Activated T-helper 1 cell treated with anti-CD3 and anti-CD28 coated beads, Interleukin-12 subunit alpha, Interleukin-12 subunit beta, Interleukin-2, Interleukin-4 antibody, amounts not matched to agents 30 ng/mL and 10 ng/mL and 1 ng/mL, durations not matched to agents 14 hours and 24 hours and 36 hours (primary cell): ENCODE measurements at regions not wholly inside any gene's neighbourhood (a gene's known extent, or its start where the extent isn't known, plus 50 kb on each side); places are given as distances from the start of the nearest gene placed in this dataset.
"Not testable (repeated sequence)": the region's sequence is repeated elsewhere in the genome, so short reads cannot be mapped to it uniquely, and the experiment has no call there.

Source experiments
- DNase-seq: peaks from one replicate; pipeline ENCODE4 v3.0.0; 2021; ENCODE audit warnings: low spot score
- H3K27ac Mint-ChIP-seq: one replicate; pipeline ENCODE4 v1.8.0; 2021; ENCODE audit warnings: mild to moderate bottlenecking, mixed read lengths
- H3K27me3 Mint-ChIP-seq: one replicate; pipeline ENCODE4 v1.8.0; 2022; ENCODE audit warnings: mild to moderate bottlenecking, moderate library complexity, mixed read lengths; ENCODE audit not compliant: insufficient read depth
- H3K36me3 Mint-ChIP-seq: one replicate; pipeline ENCODE4 v1.8.0; 2021; ENCODE audit warnings: low read depth, mixed read lengths
- H3K4me1 Mint-ChIP-seq: one replicate; pipeline ENCODE4 v1.8.0; 2021; ENCODE audit warnings: low read depth, mixed read lengths
- H3K4me3 Mint-ChIP-seq: one replicate; pipeline ENCODE4 v1.8.0; 2021; ENCODE audit warnings: mild to moderate bottlenecking, moderate library complexity, mixed read lengths
- H3K9me3 Mint-ChIP-seq: one replicate; pipeline ENCODE4 v1.8.0; 2021; ENCODE audit warnings: mixed read lengths
- intact Hi-C: fragments of 100-400 bp; cut with micrococcal nuclease; formaldehyde crosslinking; loops from one replicate; pipeline ENCODE4 v1.15.1; 2024

DNA sequence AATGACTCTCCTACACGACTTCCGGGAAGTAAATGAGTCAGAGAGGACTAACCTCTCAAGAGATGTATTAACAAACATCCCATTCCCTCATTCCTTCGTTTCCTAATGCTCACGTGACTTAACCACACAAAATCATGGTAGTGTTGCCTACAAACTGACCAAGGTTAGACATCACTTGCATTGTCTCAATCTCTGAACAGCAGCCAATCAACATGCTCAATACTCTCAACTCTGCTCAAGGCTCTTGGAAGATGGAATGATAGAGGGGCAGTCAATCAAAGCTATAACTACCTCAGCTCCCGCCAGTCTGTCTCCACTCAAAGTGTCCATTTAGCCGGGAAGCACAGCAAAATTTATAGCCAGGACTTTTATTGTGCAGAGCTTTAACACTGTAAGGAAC lies 143.8 kb upstream of the PIK3R1 start:
- no peaks in the 10 kb centered on the region for H3K36me3 Mint-ChIP-seq
- H3K9me3 Mint-ChIP-seq: peaks cover 5% of the 10 kb centered on the region
- H3K4me1 Mint-ChIP-seq: no peaks in the 10 kb centered on the region
- no peak for DNase-seq
- no peak overlapping the region for H3K4me3 Mint-ChIP-seq
- no peaks in the 10 kb centered on the region for H3K27me3 Mint-ChIP-seq
- no peak overlapping the region for H3K27ac Mint-ChIP-seq
- intact Hi-C loops: loop anchor here (10.0 kb wide), 1 partner anchor 183 kb away; no protein-coding TSS in a partner anchor

DNA sequence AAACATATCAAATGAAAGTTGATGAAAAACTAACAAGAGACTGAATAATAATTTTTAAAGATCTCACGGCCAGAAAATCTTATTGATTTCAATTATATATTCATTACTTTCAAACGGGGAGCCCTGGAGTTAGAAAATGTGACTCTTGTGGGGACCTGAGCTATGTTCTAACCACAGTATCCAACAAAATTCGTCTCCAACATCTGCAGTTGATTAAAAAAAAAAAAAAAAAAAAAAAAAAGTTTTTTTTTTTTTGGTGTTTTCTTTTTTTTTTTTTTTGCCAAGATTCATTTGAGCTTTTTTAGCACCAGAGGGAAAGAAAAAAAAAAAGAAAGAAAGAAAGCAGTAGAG lies 144.3 kb upstream of the PIK3R1 start:
- intact Hi-C loops: loop anchor here (10.0 kb wide), 1 partner anchor 184 kb away; no protein-coding TSS in a partner anchor
- Mint-ChIP-seq H3K9me3 (peaks cover 5% of the 10 kb centered on the region), H3K27ac (no peak overlapping the region), H3K4me3 (no peak overlapping the region), H3K27me3 (no peaks in the 10 kb centered on the region), H3K4me1 (no peaks in the 10 kb centered on the region), H3K36me3 (no peaks in the 10 kb centered on the region)
- DNase-seq: no peak

DNA sequence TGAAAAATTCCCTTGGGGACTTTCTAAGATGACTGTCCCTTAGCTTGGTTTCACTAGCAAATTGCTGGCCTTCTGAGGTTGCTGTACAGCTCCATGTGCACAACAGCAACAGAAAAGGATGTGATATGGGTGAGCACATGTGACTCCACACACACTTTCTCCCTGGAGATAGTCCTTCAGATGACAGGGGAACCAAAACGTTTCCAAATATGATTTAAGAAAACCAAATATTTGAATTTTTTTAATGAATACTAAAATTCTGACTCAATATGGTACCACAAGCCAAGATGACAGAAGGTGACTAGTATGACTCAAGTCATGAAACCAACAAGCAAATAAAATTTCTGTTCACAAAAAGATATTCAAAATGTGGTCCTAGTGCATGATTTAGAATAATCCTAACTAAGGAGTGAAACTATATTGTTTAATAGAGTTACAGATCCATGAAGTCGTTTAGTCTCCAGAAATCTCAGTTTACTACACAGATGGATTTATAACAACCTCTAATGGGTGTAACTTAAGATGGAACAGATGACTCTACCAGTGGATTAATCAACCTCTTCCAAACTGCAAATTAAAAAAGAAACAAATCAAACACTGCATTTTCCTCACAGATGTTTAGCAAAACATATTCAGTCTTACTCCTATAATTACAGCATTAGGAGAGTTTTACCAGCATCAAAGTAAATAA lies 144.8 kb upstream of the PIK3R1 start:
- Mint-ChIP-seq H3K27ac (no peak overlapping the region), H3K4me1 (no peaks in the 10 kb centered on the region), H3K36me3 (no peaks in the 10 kb centered on the region), H3K4me3 (no peak overlapping the region), H3K9me3 (peaks cover 5% of the 10 kb centered on the region), H3K27me3 (no peaks in the 10 kb centered on the region)
- intact Hi-C loops: loop anchor here (10.0 kb wide), 1 partner anchor 184 kb away; no protein-coding TSS in a partner anchor
- no peak for DNase-seq

DNA sequence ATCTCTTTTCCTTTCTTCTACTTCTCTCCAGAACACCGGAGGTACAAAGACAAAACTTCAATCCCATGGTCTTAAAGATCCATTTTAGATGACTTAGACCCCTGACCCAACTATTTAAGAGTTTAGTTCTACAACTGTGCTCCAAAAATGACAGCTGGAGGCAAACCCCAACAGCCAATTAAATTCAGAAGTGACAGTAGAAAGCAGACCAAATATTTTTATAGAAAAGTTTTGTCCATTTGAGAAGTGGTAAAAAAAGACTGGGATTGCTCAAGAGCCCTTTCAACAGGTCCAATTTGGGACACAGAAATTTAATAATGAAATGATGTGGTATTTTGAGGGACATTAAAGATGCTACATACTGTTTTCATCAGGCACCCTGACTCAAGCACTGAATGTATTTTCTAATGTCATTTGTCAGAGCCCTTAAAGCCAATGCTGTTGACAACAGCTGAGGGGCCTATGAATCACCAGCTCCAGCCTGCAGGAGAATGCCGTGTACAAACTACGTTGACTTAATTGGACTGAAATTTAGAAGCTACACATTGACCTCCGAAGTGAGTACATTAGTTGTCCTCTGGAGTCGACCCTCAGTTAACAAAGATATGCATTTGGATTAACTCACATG lies 147.5 kb upstream of the PIK3R1 start:
- H3K9me3 Mint-ChIP-seq: peaks cover 5% of the 10 kb centered on the region
- no peaks in the 10 kb centered on the region for H3K36me3 Mint-ChIP-seq
- no peaks in the 10 kb centered on the region for H3K27me3 Mint-ChIP-seq
- intact Hi-C loops: no loop called here
- no peaks in the 10 kb centered on the region for H3K4me1 Mint-ChIP-seq
- no peak overlapping the region for H3K27ac Mint-ChIP-seq
- no peak for DNase-seq
- no peak overlapping the region for H3K4me3 Mint-ChIP-seq

DNA sequence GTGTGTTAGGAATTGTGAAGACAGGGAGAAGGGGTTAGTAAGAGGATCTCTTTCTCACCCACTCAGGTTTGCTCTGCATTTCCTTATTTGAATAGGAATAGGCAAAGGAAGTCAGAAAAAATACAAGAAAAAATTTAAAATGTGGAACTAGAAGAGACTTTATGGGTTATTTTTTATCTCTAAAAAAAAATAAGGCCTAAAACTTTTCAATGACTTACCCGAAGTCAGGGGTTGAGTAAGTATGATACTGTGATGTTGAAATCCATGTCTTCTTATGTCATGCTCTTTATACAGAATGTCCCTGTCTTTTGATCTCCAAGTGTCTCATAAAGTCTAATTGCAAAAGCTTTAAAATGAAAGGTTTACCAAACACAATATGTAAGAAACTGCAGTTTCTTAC lies 148.3 kb upstream of the PIK3R1 start:
- no peaks in the 10 kb centered on the region for H3K36me3 Mint-ChIP-seq
- no peaks in the 10 kb centered on the region for H3K4me1 Mint-ChIP-seq
- no peak overlapping the region for H3K27ac Mint-ChIP-seq
- no peak overlapping the region for H3K4me3 Mint-ChIP-seq
- DNase-seq: no peak
- H3K27me3 Mint-ChIP-seq: no peaks in the 10 kb centered on the region
- peaks cover 11% of the 10 kb centered on the region for H3K9me3 Mint-ChIP-seq
- intact Hi-C loops: no loop called here

DNA sequence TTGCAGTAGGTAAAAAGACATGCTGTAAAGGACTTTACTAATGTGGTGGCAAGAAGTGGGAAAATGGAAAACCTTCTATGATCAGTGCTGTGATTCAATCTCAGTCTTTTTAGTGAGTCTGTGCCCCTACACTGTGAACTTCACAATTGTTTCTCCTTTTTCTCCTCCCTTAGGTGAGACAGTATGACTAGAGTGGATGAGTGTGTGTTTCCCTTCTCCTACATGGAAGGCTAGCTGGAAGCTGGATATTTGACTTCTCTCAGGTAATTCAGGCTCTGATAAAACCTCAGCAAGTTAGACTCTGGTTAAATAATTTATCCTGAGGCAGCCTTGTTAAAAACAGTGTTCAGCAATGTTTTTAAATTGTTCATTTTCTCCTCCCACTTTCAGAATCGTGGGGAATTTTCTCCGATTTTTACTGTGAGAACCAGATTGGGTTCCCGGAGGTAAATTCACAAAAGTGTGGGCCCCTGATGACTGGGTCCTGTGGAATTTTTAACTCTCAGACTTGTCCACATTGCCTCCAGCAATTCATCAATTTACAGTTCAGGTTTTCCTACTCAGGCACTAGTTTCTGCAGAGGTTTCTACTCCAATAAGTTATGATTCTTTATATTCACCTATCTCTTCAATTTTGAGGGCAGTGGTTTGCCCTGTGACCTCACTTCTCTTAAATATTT lies 149.1 kb upstream of the PIK3R1 start:
- intact Hi-C loops: no loop called here
- H3K9me3 Mint-ChIP-seq: peaks cover 12% of the 10 kb centered on the region

DNA sequence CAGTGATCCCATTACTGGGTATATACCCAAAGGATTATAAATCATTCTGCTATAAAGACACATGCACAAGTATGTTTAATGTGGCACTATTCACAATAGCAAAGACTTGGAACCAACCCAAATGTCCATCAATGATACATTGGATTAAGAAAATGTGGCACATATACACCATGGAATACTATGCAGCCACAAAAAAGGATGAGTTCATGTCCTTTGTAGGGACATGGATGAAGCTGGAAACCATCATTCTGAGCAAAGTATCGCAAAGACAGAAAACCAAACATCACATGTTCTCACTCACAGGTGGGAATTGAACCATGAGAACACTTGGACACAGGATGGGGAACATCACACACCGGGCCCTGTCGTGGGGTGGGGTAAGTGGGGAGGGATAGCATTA lies 150.2 kb upstream of the PIK3R1 start:
- H3K4me3 Mint-ChIP-seq, H3K27ac Mint-ChIP-seq, intact Hi-C loops, H3K36me3 Mint-ChIP-seq, H3K27me3 Mint-ChIP-seq, DNase-seq, H3K4me1 Mint-ChIP-seq: not testable (repeated sequence)
- peaks cover 12% of the 10 kb centered on the region for H3K9me3 Mint-ChIP-seq

More for the DNA sequence above, 149.1 kb upstream of the PIK3R1 start:
- Mint-ChIP-seq H3K27ac (no peak overlapping the region), H3K4me1 (no peaks in the 10 kb centered on the region), H3K36me3 (no peaks in the 10 kb centered on the region), H3K27me3 (no peaks in the 10 kb centered on the region), H3K4me3 (no peak overlapping the region)
- no peak for DNase-seq

DNA sequence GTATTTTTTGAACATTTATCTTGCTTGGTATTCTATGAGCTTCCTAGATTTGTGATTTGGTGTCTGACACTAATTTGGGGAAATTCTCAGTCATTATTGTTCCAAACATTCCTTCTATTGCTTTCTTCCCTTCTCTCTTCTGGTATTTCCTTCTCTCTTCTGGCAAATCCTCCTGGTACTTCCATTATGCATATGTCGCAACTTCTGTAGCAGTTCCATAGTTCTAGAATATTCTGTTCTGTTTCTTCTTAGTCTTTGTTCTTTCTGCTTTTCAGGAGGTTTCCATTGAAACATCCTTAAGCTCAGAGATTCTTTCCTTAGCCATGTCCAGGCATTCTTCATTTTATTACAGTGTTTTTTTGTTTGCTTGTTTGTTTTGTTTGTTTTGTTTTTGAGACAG lies 155.2 kb upstream of the PIK3R1 start:
- no peak overlapping the region for H3K27ac Mint-ChIP-seq
- DNase-seq: no peak
- no peaks in the 10 kb centered on the region for H3K4me1 Mint-ChIP-seq
- no peaks in the 10 kb centered on the region for H3K36me3 Mint-ChIP-seq
- peaks cover 7% of the 10 kb centered on the region for H3K9me3 Mint-ChIP-seq
- intact Hi-C loops: no loop called here
- no peak overlapping the region for H3K4me3 Mint-ChIP-seq
- H3K27me3 Mint-ChIP-seq: peaks cover 3% of the 10 kb centered on the region

DNA sequence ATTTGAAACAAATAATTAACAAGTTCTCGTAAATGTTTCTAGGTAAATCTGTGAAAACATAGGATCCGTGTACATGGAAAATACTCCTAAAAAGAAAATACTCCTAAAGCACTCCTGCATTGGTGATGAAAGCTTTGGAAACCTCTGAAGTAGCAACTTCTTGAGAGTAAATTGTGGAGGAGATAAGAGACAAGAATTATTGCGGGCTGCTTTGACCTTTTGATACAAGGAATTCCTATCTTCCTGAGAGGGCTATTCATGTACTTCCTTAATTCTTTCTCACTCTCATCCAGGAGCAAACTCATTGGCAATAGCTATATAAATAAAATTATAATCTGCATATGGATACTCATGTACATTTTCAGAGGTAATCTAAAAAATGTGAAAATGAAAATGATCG lies 158.4 kb upstream of the PIK3R1 start:
- H3K4me3 Mint-ChIP-seq: no peak overlapping the region

DNA sequence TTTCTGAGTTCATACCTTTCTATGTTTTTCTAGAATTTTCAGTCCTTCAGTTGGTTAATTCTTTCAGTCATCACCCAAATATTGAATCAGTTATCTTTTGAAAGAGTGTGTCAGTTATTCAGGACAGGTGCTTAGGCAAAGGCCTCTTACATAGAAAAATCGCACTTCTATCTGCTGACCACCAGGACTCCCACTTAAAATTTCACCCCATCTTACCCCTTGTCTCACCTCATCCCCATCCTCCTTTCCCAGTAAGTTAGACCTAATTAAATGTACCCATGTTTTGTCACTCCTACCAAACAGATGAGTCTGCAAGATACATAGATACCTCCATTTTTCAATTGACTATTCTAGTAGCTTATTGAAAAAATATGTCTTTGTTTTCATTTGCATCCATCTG lies 159.9 kb upstream of the PIK3R1 start:
- Mint-ChIP-seq H3K9me3 (no peaks in the 10 kb centered on the region), H3K27ac (no peak overlapping the region), H3K27me3 (no peaks in the 10 kb centered on the region), H3K4me1 (no peaks in the 10 kb centered on the region), H3K36me3 (no peaks in the 10 kb centered on the region), H3K4me3 (no peak overlapping the region)
- intact Hi-C loops: no loop called here
- DNase-seq: no peak

More for the DNA sequence above, 158.4 kb upstream of the PIK3R1 start:
- Mint-ChIP-seq H3K9me3 (no peaks in the 10 kb centered on the region), H3K36me3 (no peaks in the 10 kb centered on the region), H3K27ac (no peak overlapping the region), H3K27me3 (peaks cover 3% of the 10 kb centered on the region), H3K4me1 (no peaks in the 10 kb centered on the region)
- no peak for DNase-seq
- intact Hi-C loops: no loop called here

DNA sequence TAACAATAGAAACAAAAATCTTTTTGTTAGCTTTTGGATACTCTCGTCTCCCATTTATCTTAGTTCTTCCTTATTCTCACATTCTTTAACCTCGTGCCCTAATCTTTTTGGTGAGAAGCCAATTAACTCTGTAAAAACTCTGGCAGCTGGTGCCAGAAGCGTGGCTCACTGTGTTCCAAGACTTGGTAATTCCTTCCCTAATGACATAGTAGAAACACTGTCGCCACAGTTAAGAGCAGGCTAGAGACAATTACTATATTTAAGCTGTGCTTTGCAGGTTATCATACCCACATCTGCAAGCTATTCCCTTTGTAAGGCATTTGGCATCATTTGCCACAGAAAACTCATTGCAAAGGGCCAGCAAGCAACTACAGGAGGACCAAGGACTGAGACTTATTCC lies 160.9 kb upstream of the PIK3R1 start:
- H3K36me3 Mint-ChIP-seq: no peaks in the 10 kb centered on the region
- no peak overlapping the region for H3K27ac Mint-ChIP-seq
- intact Hi-C loops: no loop called here
- H3K4me3 Mint-ChIP-seq: no peak overlapping the region
- no peak for DNase-seq
- no peaks in the 10 kb centered on the region for H3K9me3 Mint-ChIP-seq
- no peaks in the 10 kb centered on the region for H3K4me1 Mint-ChIP-seq
- no peaks in the 10 kb centered on the region for H3K27me3 Mint-ChIP-seq

DNA sequence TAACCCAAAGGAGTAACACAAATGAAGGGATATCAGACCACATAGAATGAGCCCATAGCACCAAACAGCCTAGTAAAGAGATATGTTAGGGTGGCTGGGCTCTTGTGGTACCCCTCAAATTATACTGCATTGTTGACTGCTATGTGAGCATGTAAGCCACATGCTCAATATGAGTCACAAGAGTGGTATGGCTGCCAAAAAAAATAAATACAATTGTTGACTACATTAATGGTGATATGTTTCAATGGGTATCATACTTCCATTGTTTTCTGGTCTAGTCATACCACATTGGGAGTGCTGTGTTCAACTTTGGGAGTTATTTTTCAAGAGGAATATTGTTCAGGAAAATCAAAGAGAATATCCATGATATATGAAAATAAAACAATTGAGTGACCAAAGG lies 162.4 kb upstream of the PIK3R1 start:
- Mint-ChIP-seq H3K9me3 (peaks cover 4% of the 10 kb centered on the region), H3K4me1 (no peaks in the 10 kb centered on the region), H3K36me3 (no peaks in the 10 kb centered on the region), H3K4me3 (no peak overlapping the region), H3K27me3 (no peaks in the 10 kb centered on the region), H3K27ac (no peak overlapping the region)
- no peak for DNase-seq
- intact Hi-C loops: no loop called here

DNA sequence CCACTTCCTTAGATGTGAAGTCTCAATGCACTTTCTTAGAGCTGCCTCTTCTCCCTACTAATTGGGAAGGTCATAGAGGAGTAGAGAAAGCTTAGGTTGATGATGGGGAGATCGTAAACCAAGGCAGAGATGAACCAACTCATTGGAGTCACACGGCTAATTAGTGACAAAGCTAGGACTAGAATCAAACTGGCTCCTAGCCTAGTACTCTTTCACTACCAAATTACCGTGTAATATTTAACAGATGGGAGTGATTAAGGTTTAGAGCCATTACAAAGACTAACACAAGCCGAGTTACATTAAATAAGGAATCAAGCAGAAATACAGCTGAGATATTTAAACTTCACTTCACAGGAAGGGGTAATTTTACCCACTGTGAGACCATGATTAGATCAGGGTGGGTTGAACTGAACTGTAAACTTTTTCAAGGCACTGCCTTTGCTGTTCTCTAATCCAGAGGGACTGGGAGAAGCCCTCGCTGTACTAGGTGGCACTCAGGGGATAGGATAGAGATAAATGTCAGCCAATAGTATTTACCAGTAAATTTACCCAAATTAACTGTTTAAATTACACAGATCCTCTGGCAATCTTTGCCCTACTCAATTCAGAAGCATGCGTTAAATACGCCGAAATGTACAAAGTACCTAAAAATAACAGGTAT lies 166.4 kb upstream of the PIK3R1 start:
- no peaks in the 10 kb centered on the region for H3K4me1 Mint-ChIP-seq
- H3K4me3 Mint-ChIP-seq: no peak overlapping the region
- peaks cover 13% of the 10 kb centered on the region for H3K9me3 Mint-ChIP-seq
- no peak overlapping the region for H3K27ac Mint-ChIP-seq
- no peaks in the 10 kb centered on the region for H3K36me3 Mint-ChIP-seq
- intact Hi-C loops: no loop called here
- no peak for DNase-seq
- H3K27me3 Mint-ChIP-seq: no peaks in the 10 kb centered on the region
